GM18498 (cell line): ENCODE measurements at regions not wholly inside any gene's neighbourhood (a gene's known extent, or its start where the extent isn't known, plus 50 kb on each side); places are given as distances from the start of the nearest gene placed in this dataset.

Experiments used
- ATAC-seq: cut with Tn5 transposase; IDR thresholded peaks from one replicate; pipeline ENCODE4 v1.9.1; 2021; ENCODE audit warnings: mild to moderate bottlenecking, moderate library complexity; ENCODE audit not compliant: unreplicated experiment

- no peak for ATAC-seq
Measured at GRCh38 chr17:15893658-15894024, 51.3 kb upstream of the ADORA2B start.

DNA sequence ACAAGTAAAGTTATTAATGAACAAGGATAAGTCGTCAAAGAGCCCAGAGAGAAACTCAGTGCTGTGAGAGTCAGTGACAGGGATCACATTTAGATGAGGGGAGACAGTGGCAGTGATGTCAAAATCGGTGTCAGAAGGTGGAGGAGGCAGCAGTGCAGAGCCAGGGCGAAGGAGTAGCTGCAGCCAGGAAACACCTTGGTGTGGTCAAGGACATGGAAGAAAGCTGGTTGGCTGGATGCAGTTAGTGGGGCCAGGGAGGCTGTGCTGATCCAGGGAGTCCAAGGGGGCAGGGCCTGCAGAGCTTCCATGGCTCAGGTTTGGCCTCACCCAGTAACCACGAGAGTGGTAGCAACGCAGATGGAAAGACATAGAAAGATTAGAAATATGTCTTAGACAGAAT, 50.7 kb upstream of the ADORA2B start:
- ATAC-seq, result no peak

GRCh38 chr17:15894913-15895658, 49.8 kb upstream of the ADORA2B start:
- no peak for ATAC-seq
